Pancreas (tissue), 10 donors: ENCODE measurements at regions not wholly inside any gene's neighbourhood (a gene's known extent, or its start where the extent isn't known, plus 50 kb on each side); places are given as distances from the start of the nearest gene placed in this dataset.
"Not testable (repeated sequence)": the region's sequence is repeated elsewhere in the genome, so short reads cannot be mapped to it uniquely, and the experiment has no call there.

Experiments used
- ATAC-seq, 4 donors: fragments of 200-7000 bp; cut with Tn5 transposase; one replicate each; pipeline versions ENCODE4 v1.8.0 to v1.9.1; 2020; ENCODE audit warnings: mild to moderate bottlenecking in 4 of 4, moderate library complexity in 4 of 4
- DNase-seq, 6 donors: peaks; one replicate each; pipeline ENCODE4 v3.0.0-alpha.2; 2020
- FAIRE-seq: peaks from 2 replicates; lab custom pipeline; 2012; peaks lifted over from hg19 to GRCh38; lab: Jason Lieb, UNC
- H3K27ac ChIP-seq, 4 donors: fragments of 200-600 bp; sonication (generic); 1 replicate in 3 of 4; 2 replicates in 1 of 4; pipeline versions ENCODE4 v1.5.0 to v1.8.0; 2020
- H3K27me3 ChIP-seq, 4 donors: fragments of 200-600 bp; one replicate each; pipeline ENCODE4 v1.8.0; 2021
- H3K36me3 ChIP-seq, 3 donors: fragments of 200-600 bp; sonication (generic) in 1 of 3; one replicate each; pipeline versions ENCODE4 v1.5.0 to v1.8.0; 2020 to 2021
- H3K4me1 ChIP-seq, 3 donors: fragments of 200-600 bp; one replicate each; pipeline ENCODE4 v1.8.0; 2021
- H3K4me3 ChIP-seq, 4 donors: fragments of 200-600 bp; sonication (generic) in 2 of 4; one replicate each; pipeline versions ENCODE4 v1.5.0 to v1.8.0; 2020 to 2021
- H3K9me3 ChIP-seq, 4 donors: fragments of 200-600 bp; one replicate each; pipeline ENCODE4 v1.8.0; 2021
- CTCF ChIP-seq, 4 donors: fragments of 200-600 bp; sonication (generic) in 3 of 4; IDR thresholded peaks; one replicate each; pipeline versions ENCODE4 v1.5.0 to v1.8.0; 2021; ENCODE audit warnings: antibody characterized with exemption in 4 of 4
- WGBS, 2 donors: extraction: QIAGEN DNeasy Blood & Tissue Kit; methylation state at CpG; one replicate each; pipeline ENCODE4 v1.1.7; 2013; 5-methylcytosine and 5-hydroxymethylcytosine counted together
- intact Hi-C, 3 donors: fragments of 100-400 bp; cut with DNase I; formaldehyde crosslinking; loops; one replicate each; pipeline versions ENCODE4 v1.11.1 to v1.14.2; 2022
- donor health status: healthy with polysubstance abuse.
- donor health status: DM: no; HTN: no; CAD: no; lungs with moderate emphysema.
- donor health status: DM: no; HTN: no; CAD: no.
- donor health status: control.
- donor health status: control.
- donor health status: Bipolar disorder and iron deficiency.
- donor health status: DM: yes; HTN: yes; CAD: no.
- donor health status: DM: no; HTN: no; CAD: no.
- donor health status: DM: no; HTN: no; CAD: no.
- donor health status: DM: yes; HTN: yes; CAD: no.

GRCh38 chr11:87573708-87574107 lies 536.0 kb downstream of the TMEM135 start:
- no peak for ATAC-seq
- no peak for FAIRE-seq
- 35 to 52% methylated on average over 1 of the region's 1 CpG for WGBS, 2 donors

GRCh38 chr11:87572881-87573280 lies 535.1 kb downstream of the TMEM135 start:
- Histone ChIP-seq H3K9me3 (no peaks in the 10 kb centered on the region), H3K27ac (no peak overlapping the region), H3K36me3 (no peaks in the 10 kb centered on the region), H3K4me3 (no peak overlapping the region), H3K4me1 (no peaks in the 10 kb centered on the region), H3K27me3 (no peaks in the 10 kb centered on the region)
- FAIRE-seq (no peak), ATAC-seq (no peak), DNase-seq (no peak)
- intact Hi-C loops, result no loop called here
- TF ChIP-seq CTCF (IDR thresholded peaks at IDR 0.05), result no peak

More at GRCh38 chr11:87573708-87574107, 536.0 kb downstream of the TMEM135 start:
- Histone ChIP-seq H3K4me3 (no peak overlapping the region), H3K27ac (no peak overlapping the region), H3K27me3 (no peaks in the 10 kb centered on the region), H3K9me3 (no peaks in the 10 kb centered on the region), H3K36me3 (no peaks in the 10 kb centered on the region), H3K4me1 (no peaks in the 10 kb centered on the region)
- DNase-seq, result no peak
- intact Hi-C loops, result no loop called here
- TF ChIP-seq CTCF (IDR thresholded peaks at IDR 0.05), result no peak

GRCh38 chr11:87560352-87560751 lies 522.6 kb downstream of the TMEM135 start:
- H3K36me3 ChIP-seq, result no peaks in the 10 kb centered on the region
- no peak overlapping the region for H3K4me3 ChIP-seq
- FAIRE-seq (no peak), ATAC-seq (no peak), DNase-seq (no peak)
- 82 to 83% methylated on average over 1 of the region's 1 CpG for WGBS, 2 donors
- H3K27me3 ChIP-seq, result no peaks in the 10 kb centered on the region
- intact Hi-C loops, result no loop called here
- H3K9me3 ChIP-seq, result no peaks in the 10 kb centered on the region
- no peak overlapping the region for H3K27ac ChIP-seq
- TF ChIP-seq CTCF (IDR thresholded peaks at IDR 0.05), result no peak
- no peaks in the 10 kb centered on the region for H3K4me1 ChIP-seq

GRCh38 chr11:87559852-87560251 lies 522.1 kb downstream of the TMEM135 start:
- DNase-seq, H3K27me3 ChIP-seq, H3K4me1 ChIP-seq, H3K36me3 ChIP-seq, FAIRE-seq, H3K9me3 ChIP-seq, intact Hi-C loops, H3K27ac ChIP-seq, H3K4me3 ChIP-seq, ATAC-seq: not testable (repeated sequence)
- 55 to 56% methylated on average over 3 of the region's 3 CpGs for WGBS, 2 donors

- no peaks in the 10 kb centered on the region for H3K27me3 ChIP-seq
- no peak overlapping the region for H3K4me3 ChIP-seq
- no peaks in the 10 kb centered on the region for H3K9me3 ChIP-seq
- TF ChIP-seq CTCF (IDR thresholded peaks at IDR 0.05), result no peak
- no peak for ATAC-seq
- intact Hi-C loops, result no loop called here
- 55% methylated on average over 2 of the region's 2 CpGs for WGBS, 2 donors
- H3K27ac ChIP-seq, result no peak overlapping the region
- no peaks in the 10 kb centered on the region for H3K36me3 ChIP-seq
- H3K4me1 ChIP-seq, result no peaks in the 10 kb centered on the region
- no peak for FAIRE-seq
- no peak for DNase-seq
These were observed 517.4 kb downstream of the TMEM135 start for GRCh38 chr11:87555101-87555500.

GRCh38 chr11:87548797-87549196 lies 511.1 kb downstream of the TMEM135 start:
- TF ChIP-seq CTCF (IDR thresholded peaks at IDR 0.05), result no peak
- Histone ChIP-seq H3K4me3 (no peak overlapping the region), H3K4me1 (no peaks in the 10 kb centered on the region), H3K27me3 (no peaks in the 10 kb centered on the region), H3K27ac (no peak overlapping the region), H3K9me3 (no peaks in the 10 kb centered on the region), H3K36me3 (no peaks in the 10 kb centered on the region)
- DNase-seq (no peak), FAIRE-seq (no peak), ATAC-seq (no peak)
- WGBS, 2 donors, result 77 to 86% methylated on average over 3 of the region's 3 CpGs
- intact Hi-C loops, result no loop called here
